RPMI8226 (cell line): ENCODE measurements at regions not wholly inside any gene's neighbourhood (a gene's known extent, or its start where the extent isn't known, plus 50 kb on each side); places are given as distances from the start of the nearest gene placed in this dataset.
"Not testable (repeated sequence)": the region's sequence is repeated elsewhere in the genome, so short reads cannot be mapped to it uniquely, and the experiment has no call there.

Experiments
- DNase-seq: peaks from one replicate; pipeline ENCODE4 v3.0.0-alpha.2; 2015

- no peak for DNase-seq
Observed at GRCh38 chr6:76768556-76768955, 694.7 kb downstream of the HTR1B start.

- no peak for DNase-seq
Observed at GRCh38 chr6:76764057-76764456, 691.6 kb upstream of the IMPG1 start.

- DNase-seq, result no peak
Observed at GRCh38 chr6:76752841-76753240, 680.4 kb upstream of the IMPG1 start.

- not testable (repeated sequence) for DNase-seq
Observed at GRCh38 chr6:76745388-76745787, 672.9 kb upstream of the IMPG1 start.

GRCh38 chr6:76744151-76744720 lies 671.8 kb upstream of the IMPG1 start:
- DNase-seq, result not testable (repeated sequence)

DNA sequence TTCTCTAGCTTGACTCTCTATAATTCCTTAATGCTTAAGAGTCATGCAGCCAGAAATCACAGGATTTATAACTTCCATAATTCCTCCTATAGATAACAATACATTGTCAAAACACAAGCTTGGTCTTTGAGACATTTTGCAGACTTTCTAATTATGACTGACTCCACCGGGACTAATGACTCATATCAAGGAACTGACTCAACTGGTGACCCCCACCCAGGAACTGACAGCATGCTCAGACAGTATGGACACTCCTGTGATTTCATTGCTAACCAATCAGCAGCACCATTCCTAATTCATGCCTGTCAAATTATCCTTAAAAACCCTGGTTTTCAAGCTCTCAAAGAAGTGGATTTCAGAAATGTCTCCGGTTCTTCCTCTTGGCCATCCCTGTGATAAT lies 670.5 kb upstream of the IMPG1 start:
- DNase-seq, result no peak

DNA sequence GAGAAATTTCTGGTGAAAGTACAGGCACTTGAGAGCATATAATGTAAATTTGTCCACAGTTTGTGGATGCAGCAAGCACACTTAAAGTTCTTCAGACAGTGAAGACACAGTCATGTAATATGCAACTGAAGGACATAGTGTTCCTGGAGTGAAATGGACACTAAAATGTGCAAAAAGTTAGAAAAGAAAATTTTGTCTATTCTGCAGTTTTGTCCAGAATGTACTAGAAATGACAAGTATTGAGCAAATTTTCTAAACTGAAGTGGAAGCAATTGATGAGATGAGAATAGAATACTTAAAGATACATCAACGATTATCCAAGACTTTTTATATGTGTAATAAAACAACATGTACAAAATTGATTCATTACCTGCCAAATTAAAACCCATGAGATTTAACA lies 647.0 kb upstream of the IMPG1 start:
- DNase-seq, result no peak

GRCh38 chr6:76708641-76709331 lies 636.3 kb upstream of the IMPG1 start:
- DNase-seq, result no peak

GRCh38 chr6:76707630-76708029 lies 635.2 kb upstream of the IMPG1 start:
- DNase-seq, result no peak

GRCh38 chr6:76706631-76707030 lies 634.2 kb upstream of the IMPG1 start:
- DNase-seq, result no peak

DNA sequence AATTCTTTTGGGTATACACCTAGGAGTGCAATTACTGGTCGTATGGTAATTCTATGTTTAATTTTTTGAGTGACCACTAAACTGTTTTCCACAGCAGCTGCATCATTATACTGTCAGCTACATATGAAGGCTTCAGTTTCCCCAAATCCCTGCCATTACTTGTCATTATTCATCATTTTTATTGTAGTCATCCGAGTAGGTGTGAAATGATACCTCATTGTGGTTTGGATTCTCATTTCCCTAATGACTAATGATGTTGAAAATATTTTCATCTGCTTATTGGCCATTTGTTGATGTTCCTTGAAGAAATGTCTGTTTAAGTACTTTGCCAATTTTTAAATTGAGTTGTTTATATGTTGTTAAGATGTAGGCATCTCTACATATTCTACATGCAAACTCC lies 633.6 kb upstream of the IMPG1 start:
- no peak for DNase-seq

GRCh38 chr6:76703786-76704185 lies 631.3 kb upstream of the IMPG1 start:
- no peak for DNase-seq

DNA sequence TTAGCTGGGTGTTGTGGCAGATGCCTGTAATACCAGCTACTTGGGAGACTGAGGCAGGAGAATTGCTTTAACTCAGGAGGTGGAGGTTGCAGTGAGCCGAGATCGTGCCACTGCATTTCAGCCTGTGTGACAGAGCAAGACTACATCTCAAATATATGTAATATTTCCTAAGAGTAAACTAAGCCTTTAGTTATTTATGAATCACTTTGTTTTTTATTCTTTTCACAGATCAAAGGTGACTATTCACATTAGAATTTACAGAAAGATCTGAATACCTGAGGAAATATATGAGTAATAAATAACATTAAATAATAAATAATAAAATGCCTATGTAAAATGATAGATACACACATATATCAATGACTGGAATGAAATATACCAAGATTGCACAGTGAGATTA lies 630.8 kb upstream of the IMPG1 start:
- DNase-seq, result no peak

DNA sequence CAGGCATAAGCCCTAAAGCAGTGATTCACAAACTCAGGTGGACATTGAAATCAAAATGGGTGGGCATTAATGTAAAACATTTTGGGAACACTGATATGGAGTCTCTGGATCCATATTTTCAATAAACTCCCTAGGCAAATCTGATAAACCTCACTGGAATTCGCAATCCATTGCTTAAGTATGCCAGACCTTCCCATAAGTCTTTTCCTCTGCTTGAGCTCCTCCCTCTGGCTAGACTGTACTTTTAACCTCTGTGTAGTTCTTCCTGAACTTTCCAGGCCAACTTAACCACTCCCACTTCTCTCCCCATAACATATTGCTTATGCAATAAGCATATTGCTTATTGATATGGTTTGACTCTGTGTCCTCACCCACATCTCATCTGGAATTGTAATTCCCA lies 629.7 kb upstream of the IMPG1 start:
- no peak for DNase-seq

- no peak for DNase-seq
Observed at GRCh38 chr6:76701610-76702009, 629.1 kb upstream of the IMPG1 start.

DNA sequence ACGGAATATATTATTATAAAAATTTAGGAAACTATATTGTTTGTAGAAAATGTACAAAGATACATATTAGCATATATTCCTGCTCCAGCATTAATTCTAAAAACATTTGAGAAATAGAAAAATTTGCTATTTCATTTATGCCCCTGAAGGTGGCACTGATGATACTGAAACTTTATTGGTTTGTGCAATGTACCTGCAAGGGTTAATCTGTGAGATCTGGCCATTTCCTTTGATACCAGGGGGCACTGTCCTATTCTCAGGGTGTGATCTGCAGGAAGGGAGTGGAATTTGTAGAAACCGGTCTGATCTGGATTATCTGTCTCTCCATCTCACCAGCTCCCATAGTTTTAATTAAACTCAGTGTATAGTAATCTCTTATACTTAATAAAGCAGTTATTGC lies 625.1 kb upstream of the IMPG1 start:
- no peak for DNase-seq

GRCh38 chr6:76694795-76695194 lies 622.3 kb upstream of the IMPG1 start:
- DNase-seq, result no peak

DNA sequence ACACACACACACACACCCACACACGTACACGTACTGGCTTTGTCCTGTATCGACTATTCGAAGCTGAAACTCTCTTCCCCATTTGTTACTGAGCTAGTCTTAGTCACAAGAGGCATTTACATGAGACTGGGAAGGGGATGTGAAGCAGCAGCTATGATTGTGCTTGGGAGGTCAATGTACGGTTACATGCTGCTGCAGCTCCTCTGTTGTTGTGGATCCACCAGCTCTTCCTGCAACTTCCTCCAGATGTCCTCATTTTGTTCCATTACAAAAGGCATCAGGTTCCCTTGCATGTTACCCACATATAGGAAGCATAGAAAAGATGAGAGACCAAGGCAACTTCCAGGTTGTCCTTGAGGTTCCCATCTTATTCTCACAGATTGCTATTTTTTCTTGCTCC lies 612.4 kb upstream of the IMPG1 start:
- no peak for DNase-seq

DNA sequence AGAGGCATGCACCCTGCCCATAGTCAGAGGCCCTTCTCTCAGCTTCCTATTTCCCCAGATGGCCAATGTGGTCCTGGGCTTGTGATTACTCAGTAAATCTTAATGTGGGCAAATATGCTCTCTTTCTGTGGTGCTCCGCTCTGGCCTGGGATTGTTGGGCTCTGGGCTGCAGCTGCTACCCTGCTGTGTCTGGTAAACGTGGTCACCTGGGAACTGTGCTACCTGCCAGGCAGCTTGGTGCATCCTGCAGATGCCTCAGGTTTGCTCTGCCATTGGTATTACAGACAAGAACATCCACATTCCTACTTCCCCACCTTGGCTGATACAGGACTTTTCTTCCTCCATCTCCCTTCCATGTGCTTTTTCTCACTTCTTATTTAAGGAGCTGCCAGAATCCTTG lies 611.5 kb upstream of the IMPG1 start:
- DNase-seq, result no peak

DNA sequence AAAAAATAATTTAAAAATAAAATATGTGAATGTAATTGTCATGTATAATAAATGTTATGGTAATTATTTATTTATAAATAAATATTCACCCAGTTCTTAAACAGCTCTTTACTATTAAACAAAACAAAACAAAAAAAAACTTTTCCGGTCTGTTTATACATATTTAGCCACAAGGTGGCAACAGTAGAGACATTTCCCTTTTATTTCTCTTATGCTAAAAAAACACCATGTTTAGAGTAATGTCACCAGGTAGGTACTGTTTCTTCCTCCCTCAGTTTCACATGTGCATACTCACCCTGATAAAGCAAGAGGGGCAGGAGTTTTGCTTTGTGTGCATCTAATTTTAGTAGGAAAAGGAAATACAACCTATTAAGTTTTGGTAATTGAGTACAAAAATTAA lies 610.4 kb upstream of the IMPG1 start:
- DNase-seq, result peak; percentile 10

- no peak for DNase-seq
Observed at GRCh38 chr6:76681781-76682180, 609.3 kb upstream of the IMPG1 start.

- no peak for DNase-seq
Observed at GRCh38 chr6:76677017-76677416, 604.6 kb upstream of the IMPG1 start.

GRCh38 chr6:76671751-76672150 lies 599.3 kb upstream of the IMPG1 start:
- no peak for DNase-seq

- no peak for DNase-seq
Observed at GRCh38 chr6:76644231-76644630, 571.8 kb upstream of the IMPG1 start.

DNA sequence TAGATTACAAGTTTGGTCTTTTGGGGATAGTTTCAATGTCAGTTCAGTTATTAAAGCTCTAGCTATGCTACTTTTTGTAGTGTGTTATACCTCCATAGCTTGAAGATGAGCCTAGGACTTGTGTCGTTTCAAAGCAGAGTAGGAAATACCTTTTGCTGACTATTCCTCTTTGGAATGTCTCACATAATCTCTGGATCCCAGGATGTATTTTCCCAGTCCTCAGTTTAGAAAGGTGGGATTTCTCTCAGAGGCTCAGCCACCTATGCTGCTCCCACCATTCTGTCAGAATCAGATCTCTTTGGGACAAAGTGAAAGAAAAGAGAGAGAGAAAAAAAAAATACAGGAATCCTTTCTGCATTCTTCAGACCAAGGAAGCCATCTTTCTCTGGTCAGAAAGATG lies 567.5 kb upstream of the IMPG1 start:
- no peak for DNase-seq
